ENCODE measurements at regions not wholly inside any gene's neighbourhood (a gene's known extent, or its start where the extent isn't known, plus 50 kb on each side); places are given as distances from the start of the nearest gene placed in this dataset.

- TF ChIP-seq ZNF274 (IDR thresholded peaks at IDR 0.05; ENCODE audit: low read depth, low read length) = no peak
- no peak for TF ChIP-seq YY1 (IDR thresholded peaks at IDR 0.05; ENCODE audit: insufficient read depth, insufficient read length)
- TF ChIP-seq SUZ12 (IDR thresholded peaks at IDR 0.05; ENCODE audit: extremely low read depth, insufficient read depth, insufficient read length) = no peak
Measured at GRCh38 chr4:30341731-30342130, 378.4 kb upstream of the PCDH7 start.
